ENCODE measurements at regions not wholly inside any gene's neighbourhood (a gene's known extent, or its start where the extent isn't known, plus 50 kb on each side); places are given as distances from the start of the nearest gene placed in this dataset.
A peak's percentile ranks its signal among the peaks of the same experiment; 100 is the strongest.

DNA sequence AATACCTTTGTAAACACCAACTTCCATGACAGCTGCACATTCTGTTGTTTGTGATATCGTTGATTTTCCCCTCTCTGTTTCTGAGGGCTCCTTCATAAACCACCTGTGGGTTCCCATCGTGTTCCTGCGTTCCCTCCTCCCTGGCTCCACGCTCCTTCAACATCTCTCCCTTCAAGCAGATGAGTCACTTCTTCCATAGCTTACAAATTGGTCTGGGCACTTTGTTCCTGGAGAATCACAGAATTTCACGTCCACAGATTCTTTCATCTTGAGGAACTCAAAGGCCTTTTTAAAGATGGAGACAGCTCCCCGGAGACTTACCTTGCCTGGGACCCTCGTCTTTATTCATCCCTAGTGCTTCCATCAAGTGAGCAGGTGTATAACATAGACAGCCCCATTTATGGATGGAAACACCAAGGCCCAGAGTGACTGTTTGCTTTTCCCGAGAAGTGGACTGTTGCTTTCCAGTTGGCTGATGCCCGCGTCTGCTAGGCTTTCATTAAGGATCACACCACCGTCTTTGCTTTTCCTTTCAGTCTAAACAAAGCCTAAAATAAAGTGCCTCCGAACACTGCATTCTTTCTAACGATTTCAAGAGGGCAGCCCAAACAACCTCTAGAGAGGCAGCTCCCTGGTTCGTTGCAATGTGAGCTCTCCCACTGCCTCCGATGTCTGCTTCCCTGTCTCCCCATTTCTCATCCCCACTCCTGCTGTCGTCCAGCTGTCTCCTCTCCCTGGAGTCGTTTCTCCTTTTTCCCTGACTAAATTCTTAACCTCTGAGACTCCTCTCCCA lies 146.3 kb upstream of the STX18 start:
- Histone ChIP-seq H2BK12ac (ENCODE audit: low read length) (no peak overlapping the region), H2AFZ (ENCODE audit: low read length) (no peak overlapping the region), H2BK15ac (ENCODE audit: low read length) (no peak overlapping the region), H3K14ac (ENCODE audit: low read length) (no peak overlapping the region), H3K36me3 (replicated peaks in 1 of 2; ENCODE audit: control insufficient read depth in 2 of 2, insufficient read depth in 2 of 2, low read length in 2 of 2) (peaks cover 0 to 1% of the 10 kb centered on the region in 2 donors), H3K79me1 (ENCODE audit: low read depth, low read length) (no peaks in the 10 kb centered on the region), H2BK5ac (ENCODE audit: low read length) (no peak overlapping the region), H3K4ac (ENCODE audit: low read length) (no peak overlapping the region), H3K4me3 (ENCODE audit: low read length in 2 of 2) (no peak overlapping the region), H3K27ac (replicated peaks; ENCODE audit: low read length) (no peak overlapping the region), H3K23ac (ENCODE audit: low read depth, low read length, poor library complexity) (no peak overlapping the region), H2BK120ac (ENCODE audit: low read depth, low read length) (no peak overlapping the region), H3K9me3 (replicated peaks in 1 of 2; ENCODE audit: control insufficient read depth in 2 of 2, insufficient read depth in 1 of 2, low read depth in 1 of 2, low read length in 2 of 2) (peaks cover 0 to 8% of the 10 kb centered on the region in 2 donors), H2AK5ac (ENCODE audit: low read depth, low read length) (no peak overlapping the region), H4K91ac (ENCODE audit: low read depth, low read length, poor library complexity) (no peak overlapping the region), H3K4me1 (ENCODE audit: control insufficient read depth in 2 of 2, insufficient read depth in 1 of 2, low read depth in 1 of 2, low read length in 2 of 2) (peaks cover 4 to 9% of the 10 kb centered on the region in 2 donors), H4K8ac (ENCODE audit: low read depth, low read length) (no peak overlapping the region), H3K4me2 (ENCODE audit: insufficient read depth, low read length, poor library complexity, severe bottlenecking) (no peak overlapping the region), H3K18ac (ENCODE audit: low read length) (no peak overlapping the region), H3K9ac (ENCODE audit: low read depth, low read length, poor library complexity) (no peak overlapping the region), H3K27me3 (ENCODE audit: control insufficient read depth in 3 of 3, insufficient read depth in 3 of 3, low read depth in 1 of 3, low read length in 3 of 3) (no peaks in the 10 kb centered on the region)
- WGBS, 2 donors (ENCODE audit: extremely low coverage in 2 of 2, insufficient read length in 2 of 2, insufficient replicate concordance in 1 of 2): no CpG with 5 or more reads among the region's 17 CpGs
- no peak for DNase-seq (ENCODE audit: low spot score)

DNA sequence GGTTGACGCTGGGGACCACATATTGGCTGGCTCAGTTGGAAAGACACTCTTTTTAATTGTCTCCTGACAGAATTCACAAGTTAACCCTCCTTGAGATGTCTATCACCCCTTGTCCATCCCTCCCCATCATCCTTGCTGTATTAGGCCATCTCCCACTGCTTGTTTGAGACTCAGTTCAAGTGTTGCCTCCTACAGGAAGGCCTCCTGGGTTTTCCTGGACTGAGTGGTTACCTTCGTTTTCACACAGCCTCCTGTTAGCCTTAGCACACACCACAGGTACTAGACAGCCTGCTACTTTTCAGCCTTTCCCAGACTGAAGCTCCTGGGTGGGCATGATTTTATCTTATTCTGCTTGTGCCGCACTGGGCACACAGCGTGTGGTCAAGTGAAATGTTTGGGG lies 145.3 kb upstream of the STX18 start:
- Histone ChIP-seq H3K9me3 (replicated peaks in 1 of 2; ENCODE audit: control insufficient read depth in 2 of 2, insufficient read depth in 1 of 2, low read depth in 1 of 2, low read length in 2 of 2) (peaks cover 0 to 8% of the 10 kb centered on the region in 2 donors), H3K4me3 (ENCODE audit: low read length in 2 of 2) (no peak overlapping the region), H3K9ac (ENCODE audit: low read depth, low read length, poor library complexity) (no peak overlapping the region), H2BK120ac (ENCODE audit: low read depth, low read length) (no peak overlapping the region), H3K23ac (ENCODE audit: low read depth, low read length, poor library complexity) (no peak overlapping the region), H2BK5ac (ENCODE audit: low read length) (no peak overlapping the region), H4K91ac (ENCODE audit: low read depth, low read length, poor library complexity) (no peak overlapping the region), H3K4me1 (ENCODE audit: control insufficient read depth in 2 of 2, insufficient read depth in 1 of 2, low read depth in 1 of 2, low read length in 2 of 2) (peaks cover 4 to 9% of the 10 kb centered on the region in 2 donors), H2BK15ac (ENCODE audit: low read length) (no peak overlapping the region), H3K27me3 (ENCODE audit: control insufficient read depth in 3 of 3, insufficient read depth in 3 of 3, low read depth in 1 of 3, low read length in 3 of 3) (no peaks in the 10 kb centered on the region), H3K18ac (ENCODE audit: low read length) (no peak overlapping the region), H2BK12ac (ENCODE audit: low read length) (no peak overlapping the region), H4K8ac (ENCODE audit: low read depth, low read length) (no peak overlapping the region), H3K4me2 (ENCODE audit: insufficient read depth, low read length, poor library complexity, severe bottlenecking) (no peak overlapping the region), H3K79me1 (ENCODE audit: low read depth, low read length) (no peaks in the 10 kb centered on the region), H3K4ac (ENCODE audit: low read length) (no peak overlapping the region), H3K36me3 (replicated peaks in 1 of 2; ENCODE audit: control insufficient read depth in 2 of 2, insufficient read depth in 2 of 2, low read length in 2 of 2) (peaks cover 0 to 1% of the 10 kb centered on the region in 2 donors), H3K14ac (ENCODE audit: low read length) (no peak overlapping the region), H2AFZ (ENCODE audit: low read length) (no peak overlapping the region), H2AK5ac (ENCODE audit: low read depth, low read length) (no peak overlapping the region), H3K27ac (replicated peaks; ENCODE audit: low read length) (no peak overlapping the region)
- no CpG with 5 or more reads among the region's 4 CpGs for WGBS, 2 donors (ENCODE audit: extremely low coverage in 2 of 2, insufficient read length in 2 of 2, insufficient replicate concordance in 1 of 2)
- no peak for DNase-seq (ENCODE audit: low spot score)

DNA sequence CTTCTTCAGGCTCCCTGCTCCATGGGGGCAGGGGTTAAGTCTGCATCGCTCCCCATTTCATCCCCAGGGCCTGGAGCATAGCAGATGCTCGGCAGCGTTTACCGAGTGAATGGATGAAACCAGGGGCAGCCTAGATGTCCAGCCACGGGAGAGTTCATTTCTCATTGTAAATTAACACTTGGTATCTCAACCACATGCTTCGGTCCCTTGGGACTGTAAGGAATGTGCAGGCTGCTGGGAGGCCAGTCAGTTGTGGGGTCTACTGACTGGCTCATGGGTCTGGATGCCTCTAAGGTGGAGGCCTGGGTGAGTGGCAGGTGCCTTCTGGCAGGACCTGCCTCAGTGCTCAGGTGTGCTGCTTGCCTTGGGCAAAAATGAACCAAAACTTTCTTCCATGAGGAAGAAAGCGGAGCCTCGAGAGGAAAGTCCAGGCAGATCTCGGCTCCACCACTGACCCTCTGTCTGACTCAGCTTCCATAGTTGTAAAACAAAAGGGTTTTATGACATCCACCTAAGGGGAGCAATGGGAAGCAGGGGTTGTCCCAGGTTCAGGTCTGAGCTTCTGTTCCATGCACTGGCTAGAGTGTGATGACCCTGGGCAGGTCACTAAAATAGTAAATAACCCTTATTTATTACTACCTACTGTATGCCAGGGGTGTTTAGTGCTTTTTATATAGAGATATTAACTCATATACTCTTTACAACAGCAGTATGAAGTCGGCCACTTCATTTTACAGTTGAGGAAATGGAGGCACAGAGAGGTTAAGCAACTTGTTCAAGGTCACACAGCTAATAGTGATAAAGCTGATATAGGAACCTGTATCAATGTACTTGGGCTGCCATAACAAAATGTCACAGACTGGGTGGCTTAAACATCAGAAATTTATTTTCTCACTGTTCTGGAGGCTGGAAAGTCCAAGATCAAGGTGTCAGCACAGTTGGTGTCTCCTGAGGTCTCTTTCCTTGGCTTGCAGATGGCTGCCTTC lies 144.3 kb upstream of the STX18 start:
- H3K27ac ChIP-seq (replicated peaks; ENCODE audit: low read length): no peak overlapping the region
- H3K79me1 ChIP-seq (ENCODE audit: low read depth, low read length): no peaks in the 10 kb centered on the region
- no CpG with 5 or more reads among the region's 10 CpGs for WGBS, 2 donors (ENCODE audit: extremely low coverage in 2 of 2, insufficient read length in 2 of 2, insufficient replicate concordance in 1 of 2)
- no peak overlapping the region for H2BK120ac ChIP-seq (ENCODE audit: low read depth, low read length)
- peaks cover 0 to 1% of the 10 kb centered on the region in 2 donors for H3K36me3 ChIP-seq (replicated peaks in 1 of 2; ENCODE audit: control insufficient read depth in 2 of 2, insufficient read depth in 2 of 2, low read length in 2 of 2)
- H2AFZ ChIP-seq (ENCODE audit: low read length): peak overlapping the region; percentile 11
- no peaks in the 10 kb centered on the region for H3K27me3 ChIP-seq (ENCODE audit: control insufficient read depth in 3 of 3, insufficient read depth in 3 of 3, low read depth in 1 of 3, low read length in 3 of 3)
- no peak overlapping the region for H3K4me3 ChIP-seq (ENCODE audit: low read length in 2 of 2)
- no peak overlapping the region for H3K4ac ChIP-seq (ENCODE audit: low read length)
- no peak overlapping the region for H2AK5ac ChIP-seq (ENCODE audit: low read depth, low read length)
- no peak overlapping the region for H2BK5ac ChIP-seq (ENCODE audit: low read length)
- no peak overlapping the region for H4K91ac ChIP-seq (ENCODE audit: low read depth, low read length, poor library complexity)
- no peak overlapping the region for H3K23ac ChIP-seq (ENCODE audit: low read depth, low read length, poor library complexity)
- no peak overlapping the region for H2BK12ac ChIP-seq (ENCODE audit: low read length)
- DNase-seq (ENCODE audit: low spot score): no peak
- no peak overlapping the region for H2BK15ac ChIP-seq (ENCODE audit: low read length)
- peaks cover 0 to 8% of the 10 kb centered on the region in 2 donors for H3K9me3 ChIP-seq (replicated peaks in 1 of 2; ENCODE audit: control insufficient read depth in 2 of 2, insufficient read depth in 1 of 2, low read depth in 1 of 2, low read length in 2 of 2)
- H3K4me1 ChIP-seq (ENCODE audit: control insufficient read depth in 2 of 2, insufficient read depth in 1 of 2, low read depth in 1 of 2, low read length in 2 of 2): peaks cover 4 to 9% of the 10 kb centered on the region in 2 donors
- no peak overlapping the region for H3K9ac ChIP-seq (ENCODE audit: low read depth, low read length, poor library complexity)
- no peak overlapping the region for H3K4me2 ChIP-seq (ENCODE audit: insufficient read depth, low read length, poor library complexity, severe bottlenecking)
- H3K18ac ChIP-seq (ENCODE audit: low read length): no peak overlapping the region
- H3K14ac ChIP-seq (ENCODE audit: low read length): no peak overlapping the region
- no peak overlapping the region for H4K8ac ChIP-seq (ENCODE audit: low read depth, low read length)

DNA sequence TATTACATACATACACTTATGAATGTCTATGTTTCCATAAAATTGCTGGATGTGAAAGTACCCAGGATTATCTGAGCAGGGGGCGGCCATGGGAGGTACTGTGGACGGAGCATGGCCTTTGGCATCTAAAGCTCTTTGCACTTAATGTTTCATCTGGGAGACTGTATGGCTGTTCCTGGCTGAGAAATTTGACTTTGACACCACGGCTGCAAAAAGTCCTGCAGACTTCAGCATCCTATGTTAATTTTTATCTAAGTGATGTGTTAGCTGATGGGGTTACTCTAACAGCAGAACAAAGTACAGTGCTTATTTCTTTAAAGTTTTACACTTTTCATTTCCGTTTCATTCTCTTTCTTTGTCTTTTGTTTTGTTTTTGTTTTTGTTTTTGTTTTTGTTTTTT lies 139.8 kb upstream of the STX18 start:
- Histone ChIP-seq H2BK5ac (ENCODE audit: low read length) (no peak overlapping the region), H3K9ac (ENCODE audit: low read depth, low read length, poor library complexity) (no peak overlapping the region), H2BK12ac (ENCODE audit: low read length) (no peak overlapping the region), H3K23ac (ENCODE audit: low read depth, low read length, poor library complexity) (no peak overlapping the region), H3K36me3 (replicated peaks in 1 of 2; ENCODE audit: control insufficient read depth in 2 of 2, insufficient read depth in 2 of 2, low read length in 2 of 2) (no peaks in the 10 kb centered on the region), H2BK120ac (ENCODE audit: low read depth, low read length) (no peak overlapping the region), H4K91ac (ENCODE audit: low read depth, low read length, poor library complexity) (no peak overlapping the region), H3K4me2 (ENCODE audit: insufficient read depth, low read length, poor library complexity, severe bottlenecking) (no peak overlapping the region), H3K14ac (ENCODE audit: low read length) (no peak overlapping the region), H4K8ac (ENCODE audit: low read depth, low read length) (no peak overlapping the region), H2AFZ (ENCODE audit: low read length) (no peak overlapping the region), H3K4ac (ENCODE audit: low read length) (no peak overlapping the region), H3K79me1 (ENCODE audit: low read depth, low read length) (no peaks in the 10 kb centered on the region), H2AK5ac (ENCODE audit: low read depth, low read length) (no peak overlapping the region), H3K27ac (replicated peaks; ENCODE audit: low read length) (no peak overlapping the region), H3K4me1 (ENCODE audit: control insufficient read depth in 2 of 2, insufficient read depth in 1 of 2, low read depth in 1 of 2, low read length in 2 of 2) (peaks cover 5 to 9% of the 10 kb centered on the region in 2 donors), H3K9me3 (replicated peaks in 1 of 2; ENCODE audit: control insufficient read depth in 2 of 2, insufficient read depth in 1 of 2, low read depth in 1 of 2, low read length in 2 of 2) (no peaks in the 10 kb centered on the region), H2BK15ac (ENCODE audit: low read length) (no peak overlapping the region), H3K4me3 (ENCODE audit: low read length in 2 of 2) (no peak overlapping the region), H3K18ac (ENCODE audit: low read length) (no peak overlapping the region), H3K27me3 (ENCODE audit: control insufficient read depth in 3 of 3, insufficient read depth in 3 of 3, low read depth in 1 of 3, low read length in 3 of 3) (no peaks in the 10 kb centered on the region)
- DNase-seq (ENCODE audit: low spot score): no peak
- no CpG with 5 or more reads among the region's 4 CpGs for WGBS, 2 donors (ENCODE audit: extremely low coverage in 2 of 2, insufficient read length in 2 of 2, insufficient replicate concordance in 1 of 2)
